ENCODE measurements at regions not wholly inside any gene's neighbourhood (a gene's known extent, or its start where the extent isn't known, plus 50 kb on each side); places are given as distances from the start of the nearest gene placed in this dataset.
"Not testable (repeated sequence)": the region's sequence is repeated elsewhere in the genome, so short reads cannot be mapped to it uniquely, and the experiment has no call there.

GRCh38 chr3:178359728-178360127, 176.5 kb upstream of the KCNMB2 start:
- no peak for ATAC-seq
- TF ChIP-seq ISL1 (CRISPR knock-in tag; IDR thresholded peaks at IDR 0.05) (no peak), PPARA (CRISPR knock-in tag; IDR thresholded peaks at IDR 0.05; ENCODE audit: borderline replicate concordance) (no peak), ZFP30 (CRISPR knock-in tag; IDR thresholded peaks at IDR 0.05) (no peak), ZNF70 (CRISPR knock-in tag; IDR thresholded peaks at IDR 0.05) (no peak), TOX (CRISPR knock-in tag; IDR thresholded peaks at IDR 0.05; ENCODE audit: borderline replicate concordance) (no peak), CSDC2 (CRISPR knock-in tag; IDR thresholded peaks at IDR 0.05) (no peak), SNAI2 (CRISPR knock-in tag; IDR thresholded peaks at IDR 0.05) (no peak), ZNF565 (CRISPR knock-in tag; conservative IDR thresholded peaks at IDR 0.05; ENCODE audit: low read depth) (no peak), GLIS3 (CRISPR knock-in tag; IDR thresholded peaks at IDR 0.05) (no peak), ZFP3 (CRISPR knock-in tag; IDR thresholded peaks at IDR 0.05) (no peak), CSRNP3 (CRISPR knock-in tag; IDR thresholded peaks at IDR 0.05) (no peak)
- TF ChIP-seq, protein P1, sequence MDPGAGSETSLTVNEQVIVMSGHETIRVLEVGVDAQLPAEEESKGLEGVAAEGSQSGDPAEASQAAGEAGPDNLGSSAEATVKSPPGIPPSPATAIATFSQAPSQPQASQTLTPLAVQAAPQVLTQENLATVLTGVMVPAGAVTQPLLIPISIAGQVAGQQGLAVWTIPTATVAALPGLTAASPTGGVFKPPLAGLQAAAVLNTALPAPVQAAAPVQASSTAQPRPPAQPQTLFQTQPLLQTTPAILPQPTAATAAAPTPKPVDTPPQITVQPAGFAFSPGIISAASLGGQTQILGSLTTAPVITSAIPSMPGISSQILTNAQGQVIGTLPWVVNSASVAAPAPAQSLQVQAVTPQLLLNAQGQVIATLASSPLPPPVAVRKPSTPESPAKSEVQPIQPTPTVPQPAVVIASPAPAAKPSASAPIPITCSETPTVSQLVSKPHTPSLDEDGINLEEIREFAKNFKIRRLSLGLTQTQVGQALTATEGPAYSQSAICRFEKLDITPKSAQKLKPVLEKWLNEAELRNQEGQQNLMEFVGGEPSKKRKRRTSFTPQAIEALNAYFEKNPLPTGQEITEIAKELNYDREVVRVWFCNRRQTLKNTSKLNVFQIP (CRISPR knock-in tag; IDR thresholded peaks at IDR 0.05; ENCODE audit: borderline replicate concordance, low read depth), result no peak
- TF ChIP-seq, protein P2, sequence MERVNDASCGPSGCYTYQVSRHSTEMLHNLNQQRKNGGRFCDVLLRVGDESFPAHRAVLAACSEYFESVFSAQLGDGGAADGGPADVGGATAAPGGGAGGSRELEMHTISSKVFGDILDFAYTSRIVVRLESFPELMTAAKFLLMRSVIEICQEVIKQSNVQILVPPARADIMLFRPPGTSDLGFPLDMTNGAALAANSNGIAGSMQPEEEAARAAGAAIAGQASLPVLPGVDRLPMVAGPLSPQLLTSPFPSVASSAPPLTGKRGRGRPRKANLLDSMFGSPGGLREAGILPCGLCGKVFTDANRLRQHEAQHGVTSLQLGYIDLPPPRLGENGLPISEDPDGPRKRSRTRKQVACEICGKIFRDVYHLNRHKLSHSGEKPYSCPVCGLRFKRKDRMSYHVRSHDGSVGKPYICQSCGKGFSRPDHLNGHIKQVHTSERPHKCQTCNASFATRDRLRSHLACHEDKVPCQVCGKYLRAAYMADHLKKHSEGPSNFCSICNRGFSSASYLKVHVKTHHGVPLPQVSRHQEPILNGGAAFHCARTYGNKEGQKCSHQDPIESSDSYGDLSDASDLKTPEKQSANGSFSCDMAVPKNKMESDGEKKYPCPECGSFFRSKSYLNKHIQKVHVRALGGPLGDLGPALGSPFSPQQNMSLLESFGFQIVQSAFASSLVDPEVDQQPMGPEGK (CRISPR knock-in tag; IDR thresholded peaks at IDR 0.05; ENCODE audit: borderline replicate concordance), result no peak
- TF ChIP-seq, protein P3, sequence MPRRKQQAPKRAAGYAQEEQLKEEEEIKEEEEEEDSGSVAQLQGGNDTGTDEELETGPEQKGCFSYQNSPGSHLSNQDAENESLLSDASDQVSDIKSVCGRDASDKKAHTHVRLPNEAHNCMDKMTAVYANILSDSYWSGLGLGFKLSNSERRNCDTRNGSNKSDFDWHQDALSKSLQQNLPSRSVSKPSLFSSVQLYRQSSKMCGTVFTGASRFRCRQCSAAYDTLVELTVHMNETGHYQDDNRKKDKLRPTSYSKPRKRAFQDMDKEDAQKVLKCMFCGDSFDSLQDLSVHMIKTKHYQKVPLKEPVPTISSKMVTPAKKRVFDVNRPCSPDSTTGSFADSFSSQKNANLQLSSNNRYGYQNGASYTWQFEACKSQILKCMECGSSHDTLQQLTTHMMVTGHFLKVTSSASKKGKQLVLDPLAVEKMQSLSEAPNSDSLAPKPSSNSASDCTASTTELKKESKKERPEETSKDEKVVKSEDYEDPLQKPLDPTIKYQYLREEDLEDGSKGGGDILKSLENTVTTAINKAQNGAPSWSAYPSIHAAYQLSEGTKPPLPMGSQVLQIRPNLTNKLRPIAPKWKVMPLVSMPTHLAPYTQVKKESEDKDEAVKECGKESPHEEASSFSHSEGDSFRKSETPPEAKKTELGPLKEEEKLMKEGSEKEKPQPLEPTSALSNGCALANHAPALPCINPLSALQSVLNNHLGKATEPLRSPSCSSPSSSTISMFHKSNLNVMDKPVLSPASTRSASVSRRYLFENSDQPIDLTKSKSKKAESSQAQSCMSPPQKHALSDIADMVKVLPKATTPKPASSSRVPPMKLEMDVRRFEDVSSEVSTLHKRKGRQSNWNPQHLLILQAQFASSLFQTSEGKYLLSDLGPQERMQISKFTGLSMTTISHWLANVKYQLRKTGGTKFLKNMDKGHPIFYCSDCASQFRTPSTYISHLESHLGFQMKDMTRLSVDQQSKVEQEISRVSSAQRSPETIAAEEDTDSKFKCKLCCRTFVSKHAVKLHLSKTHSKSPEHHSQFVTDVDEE (CRISPR knock-in tag; IDR thresholded peaks at IDR 0.05), result no peak
- TF ChIP-seq, protein P4, sequence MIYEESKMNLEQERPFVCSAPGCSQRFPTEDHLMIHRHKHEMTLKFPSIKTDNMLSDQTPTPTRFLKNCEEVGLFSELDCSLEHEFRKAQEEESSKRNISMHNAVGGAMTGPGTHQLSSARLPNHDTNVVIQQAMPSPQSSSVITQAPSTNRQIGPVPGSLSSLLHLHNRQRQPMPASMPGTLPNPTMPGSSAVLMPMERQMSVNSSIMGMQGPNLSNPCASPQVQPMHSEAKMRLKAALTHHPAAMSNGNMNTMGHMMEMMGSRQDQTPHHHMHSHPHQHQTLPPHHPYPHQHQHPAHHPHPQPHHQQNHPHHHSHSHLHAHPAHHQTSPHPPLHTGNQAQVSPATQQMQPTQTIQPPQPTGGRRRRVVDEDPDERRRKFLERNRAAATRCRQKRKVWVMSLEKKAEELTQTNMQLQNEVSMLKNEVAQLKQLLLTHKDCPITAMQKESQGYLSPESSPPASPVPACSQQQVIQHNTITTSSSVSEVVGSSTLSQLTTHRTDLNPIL (CRISPR knock-in tag; IDR thresholded peaks at IDR 0.05; ENCODE audit: low read depth), result no peak

DNA sequence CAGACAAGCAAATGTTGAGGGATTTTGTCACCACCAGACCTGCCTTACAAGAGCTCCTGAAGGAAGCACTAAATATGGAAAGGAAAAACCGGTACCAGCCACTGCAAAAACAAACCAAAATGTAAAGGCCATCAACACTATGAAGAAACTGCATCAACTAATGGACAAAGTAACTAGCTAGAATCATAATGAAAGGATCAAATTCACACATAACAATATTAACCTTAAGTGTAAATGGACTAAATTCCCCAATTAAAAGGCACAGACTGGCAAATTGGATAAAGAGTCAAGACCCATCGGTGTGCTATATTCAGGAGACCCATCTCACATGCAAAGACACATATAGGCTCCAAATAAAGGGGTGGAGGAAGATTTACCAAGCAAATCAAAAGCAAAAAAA, 173.2 kb upstream of the KCNMB2 start:
- ATAC-seq, result not testable (repeated sequence)

DNA sequence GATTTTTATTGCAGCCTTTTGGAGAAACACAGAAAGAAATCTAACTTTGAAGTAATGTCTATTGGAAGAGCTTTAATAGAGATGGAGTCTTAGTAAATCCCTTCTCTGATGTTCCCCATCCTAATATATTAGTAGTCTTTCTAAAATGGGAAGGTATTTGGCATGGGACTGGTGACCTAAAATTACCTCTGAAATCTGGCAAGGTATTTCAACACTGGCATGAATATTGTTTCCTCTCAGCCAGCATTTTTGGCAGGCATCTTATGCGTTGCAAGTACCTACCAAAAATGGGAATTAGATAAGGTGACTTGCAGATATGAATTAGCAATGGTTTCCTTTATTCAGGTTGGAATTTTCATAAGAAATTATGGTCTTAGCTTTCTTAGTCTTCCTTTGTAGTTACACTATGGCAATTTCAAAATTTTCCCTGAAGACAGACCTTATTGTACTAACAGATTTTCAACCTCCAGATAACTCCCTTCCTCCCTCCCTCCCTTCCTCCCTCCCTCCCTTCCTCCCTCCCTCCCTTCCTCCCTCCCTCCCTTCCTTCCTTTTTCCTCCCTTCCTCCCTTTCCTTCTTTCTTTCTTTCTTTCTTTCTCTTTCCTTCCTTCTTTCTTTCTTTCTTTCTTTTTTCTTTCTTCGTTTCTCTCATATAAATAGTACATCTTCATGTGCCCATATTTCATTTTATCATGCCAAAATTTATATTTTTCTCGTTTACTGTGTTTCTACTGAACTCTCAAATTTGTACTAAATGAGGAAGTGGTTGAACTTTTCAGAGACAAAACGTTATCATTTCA, 168.2 kb upstream of the KCNMB2 start:
- TF ChIP-seq SNAI2 (CRISPR knock-in tag; IDR thresholded peaks at IDR 0.05), result no peak
- peak; percentile 27; the same call in 1 of the 2 replicates for TF ChIP-seq ISL1 (CRISPR knock-in tag; IDR thresholded peaks at IDR 0.05)
- no peak for TF ChIP-seq ESRRG (CRISPR knock-in tag; IDR thresholded peaks at IDR 0.05)
- ATAC-seq, result peak; percentile 32; the same call in 2 of the 3 replicates

GRCh38 chr3:178369006-178369405, 167.2 kb upstream of the KCNMB2 start:
- ATAC-seq, result no peak
- TF ChIP-seq, protein P1 (CRISPR knock-in tag; IDR thresholded peaks at IDR 0.05; ENCODE audit: borderline replicate concordance, low read depth), result no peak
- TF ChIP-seq, protein P3 (CRISPR knock-in tag; IDR thresholded peaks at IDR 0.05), result no peak
- TF ChIP-seq CSDC2 (CRISPR knock-in tag; IDR thresholded peaks at IDR 0.05) (no peak), ZC3H10 (CRISPR knock-in tag; IDR thresholded peaks at IDR 0.05) (no peak), GLIS3 (CRISPR knock-in tag; IDR thresholded peaks at IDR 0.05) (no peak), ZNF8 (CRISPR knock-in tag; IDR thresholded peaks at IDR 0.05) (no peak), ISL1 (CRISPR knock-in tag; IDR thresholded peaks at IDR 0.05) (no peak)
- TF ChIP-seq, protein P4 (CRISPR knock-in tag; IDR thresholded peaks at IDR 0.05; ENCODE audit: low read depth), result no peak

All from SK-N-SH treated with all-trans-retinoic acid at 6 μM for 48 hours (cell line).